ENCODE measurements at regions not wholly inside any gene's neighbourhood (a gene's known extent, or its start where the extent isn't known, plus 50 kb on each side); places are given as distances from the start of the nearest gene placed in this dataset.

- no peaks in the 10 kb centered on the region for H3K79me2 ChIP-seq (ENCODE audit: control insufficient read depth, insufficient read depth, low read length)
- DNase-seq (ENCODE audit: low read depth, low spot score) = no peak
- no peaks in the 10 kb centered on the region for H3K9me3 ChIP-seq (ENCODE audit: control insufficient read depth, low read depth, low read length)
- no peak for FAIRE-seq
- H3K4me3 ChIP-seq (ENCODE audit: control insufficient read depth in 2 of 3, extremely low read depth in 1 of 3, insufficient read depth in 2 of 3, low read depth in 1 of 3, low read length in 3 of 3) = no peak overlapping the region
- no peak overlapping the region for H3K4me2 ChIP-seq (ENCODE audit: control insufficient read depth, extremely low read depth, insufficient read depth, low read depth, low read length)
- H2AFZ ChIP-seq (ENCODE audit: control insufficient read depth, low read length) = no peak overlapping the region
- no peak overlapping the region for H3K9ac ChIP-seq (ENCODE audit: control insufficient read depth, extremely low read depth, insufficient read depth, low read length)
- H3K36me3 ChIP-seq (ENCODE audit: control insufficient read depth in 2 of 2, extremely low read depth in 1 of 2, insufficient read depth in 2 of 2, low read length in 2 of 2) = no peaks in the 10 kb centered on the region
- dilution Hi-C loops (cut with MboI; ENCODE audit: extremely low pct_ligation_motif_present, low sequenced_read_pairs) = no loop called here
- no peak overlapping the region for H3K27ac ChIP-seq (ENCODE audit: control insufficient read depth, insufficient read depth, low read length)
- H4K20me1 ChIP-seq (ENCODE audit: control insufficient read depth, extremely low read depth, insufficient read depth, low read length) = no peaks in the 10 kb centered on the region
- no peaks in the 10 kb centered on the region for H3K27me3 ChIP-seq (ENCODE audit: control insufficient read depth, extremely low read depth, insufficient read depth, low read length)
- H3K4me1 ChIP-seq (ENCODE audit: control insufficient read depth, extremely low read depth, insufficient read depth, low read length) = no peaks in the 10 kb centered on the region
- no peaks in the 10 kb centered on the region for H3K9me1 ChIP-seq (ENCODE audit: control insufficient read depth, extremely low read depth, insufficient read depth, low read length)
- TF ChIP-seq CTCF (optimal IDR thresholded peaks at IDR 0.05 in 1 of 3, IDR thresholded peaks at IDR 0.05 in 1 of 3, conservative IDR thresholded peaks at IDR 0.05 in 1 of 3; ENCODE audit: extremely low read depth in 1 of 3, insufficient read depth in 2 of 3, low read length in 3 of 3) (no peak), EZH2 (IDR thresholded peaks at IDR 0.05; ENCODE audit: low read length) (no peak)
These were observed 726.9 kb upstream of the PTBP2 start for GRCh38 chr1:95994643-95995042.

- Histone ChIP-seq H3K4me1 (ENCODE audit: control insufficient read depth, extremely low read depth, insufficient read depth, low read length) (no peaks in the 10 kb centered on the region), H3K9me1 (ENCODE audit: control insufficient read depth, extremely low read depth, insufficient read depth, low read length) (no peaks in the 10 kb centered on the region), H2AFZ (ENCODE audit: control insufficient read depth, low read length) (no peak overlapping the region), H4K20me1 (ENCODE audit: control insufficient read depth, extremely low read depth, insufficient read depth, low read length) (no peaks in the 10 kb centered on the region), H3K9ac (ENCODE audit: control insufficient read depth, extremely low read depth, insufficient read depth, low read length) (no peak overlapping the region), H3K9me3 (ENCODE audit: control insufficient read depth, low read depth, low read length) (no peaks in the 10 kb centered on the region), H3K79me2 (ENCODE audit: control insufficient read depth, insufficient read depth, low read length) (no peaks in the 10 kb centered on the region), H3K36me3 (ENCODE audit: control insufficient read depth in 2 of 2, extremely low read depth in 1 of 2, insufficient read depth in 2 of 2, low read length in 2 of 2) (no peaks in the 10 kb centered on the region), H3K4me2 (ENCODE audit: control insufficient read depth, extremely low read depth, insufficient read depth, low read depth, low read length) (no peak overlapping the region), H3K27me3 (ENCODE audit: control insufficient read depth, extremely low read depth, insufficient read depth, low read length) (no peaks in the 10 kb centered on the region), H3K27ac (ENCODE audit: control insufficient read depth, insufficient read depth, low read length) (no peak overlapping the region), H3K4me3 (ENCODE audit: control insufficient read depth in 2 of 3, extremely low read depth in 1 of 3, insufficient read depth in 2 of 3, low read depth in 1 of 3, low read length in 3 of 3) (no peak overlapping the region)
- dilution Hi-C loops (cut with MboI; ENCODE audit: extremely low pct_ligation_motif_present, low sequenced_read_pairs) = no loop called here
- FAIRE-seq (no peak), DNase-seq (ENCODE audit: low read depth, low spot score) (no peak)
- TF ChIP-seq CTCF (optimal IDR thresholded peaks at IDR 0.05 in 1 of 3, IDR thresholded peaks at IDR 0.05 in 1 of 3, conservative IDR thresholded peaks at IDR 0.05 in 1 of 3; ENCODE audit: extremely low read depth in 1 of 3, insufficient read depth in 2 of 3, low read length in 3 of 3) (no peak), EZH2 (IDR thresholded peaks at IDR 0.05; ENCODE audit: low read length) (no peak)
These were observed 719.4 kb upstream of the PTBP2 start for GRCh38 chr1:96002201-96002600.

Measured in keratinocyte (primary cell).